Tibial nerve (tissue), 3 donors: ENCODE measurements at regions not wholly inside any gene's neighbourhood (a gene's known extent, or its start where the extent isn't known, plus 50 kb on each side); places are given as distances from the start of the nearest gene placed in this dataset.

Experiments
- CTCF ChIP-seq, 5 experiments: fragments of 200-600 bp in 3 of 5; fragments of 450-650 bp in 2 of 5; sonication (generic) in 3 of 5; IDR thresholded peaks; one replicate each; pipeline ENCODE4 v1.5.1; 2016 to 2019; ENCODE audit warnings: antibody characterized with exemption in 5 of 5, mild to moderate bottlenecking in 3 of 5, moderate library complexity in 2 of 5
- POLR2A ChIP-seq, 2 donors: fragments of 450-650 bp; IDR thresholded peaks; one replicate each; pipeline ENCODE4 v1.6.1; 2017; ENCODE audit warnings: antibody characterized with exemption in 2 of 2, mild to moderate bottlenecking in 2 of 2, moderate library complexity in 2 of 2

- TF ChIP-seq CTCF (IDR thresholded peaks at IDR 0.05) (no peak), POLR2A (IDR thresholded peaks at IDR 0.05) (no peak)
Measured at GRCh38 chr13:81207231-81207630, 866.3 kb upstream of the SPRY2 start.
